ENCODE measurements at regions not wholly inside any gene's neighbourhood (a gene's known extent, or its start where the extent isn't known, plus 50 kb on each side); places are given as distances from the start of the nearest gene placed in this dataset.

- TF ChIP-seq EGR1 (IDR thresholded peaks at IDR 0.05; ENCODE audit: low read depth) (no peak), CTCF (IDR thresholded peaks at IDR 0.05 in 2 of 3, conservative IDR thresholded peaks at IDR 0.05 in 1 of 3; ENCODE audit: borderline replicate concordance in 1 of 3, insufficient read depth in 1 of 3, low read depth in 2 of 3, low read length in 2 of 3) (no peak), SP1 (IDR thresholded peaks at IDR 0.05; ENCODE audit: low read depth) (no peak), EZH2 (IDR thresholded peaks at IDR 0.05) (no peak), REST (IDR thresholded peaks at IDR 0.05; ENCODE audit: low read depth) (no peak), POLR2A (IDR thresholded peaks at IDR 0.05; ENCODE audit: borderline replicate concordance, extremely low read depth, insufficient read depth, insufficient read length) (no peak), YY1 (IDR thresholded peaks at IDR 0.05; ENCODE audit: extremely low read depth, insufficient replicate concordance, low read depth, low read length) (no peak)
These were observed 146.9 kb upstream of the FMR1 start for GRCh38 chrX:147764868-147765267.
